Tongue (tissue), 1 donor: ENCODE measurements at regions not wholly inside any gene's neighbourhood (a gene's known extent, or its start where the extent isn't known, plus 50 kb on each side); places are given as distances from the start of the nearest gene placed in this dataset.
A peak's percentile ranks its signal among the peaks of the same experiment; 100 is the strongest.

ENCODE experiments used
- DNase-seq: peaks from one replicate; pipeline ENCODE4 v3.0.0-alpha.2; 2015

GRCh38 chr9:12155401-12156134 lies 537.6 kb upstream of the TYRP1 start:
- DNase-seq, result no peak

- DNase-seq, result no peak
Observed at GRCh38 chr9:12162181-12162815, 530.9 kb upstream of the TYRP1 start.

GRCh38 chr9:12163723-12164458 lies 529.3 kb upstream of the TYRP1 start:
- no peak for DNase-seq

GRCh38 chr9:12166518-12166917 lies 526.7 kb upstream of the TYRP1 start:
- no peak for DNase-seq

GRCh38 chr9:12170456-12170855 lies 522.7 kb upstream of the TYRP1 start:
- DNase-seq, result no peak

- no peak for DNase-seq
Observed at GRCh38 chr9:12178634-12179033, 514.6 kb upstream of the TYRP1 start.

GRCh38 chr9:12182806-12183205 lies 510.4 kb upstream of the TYRP1 start:
- no peak for DNase-seq

GRCh38 chr9:12183321-12183720 lies 509.9 kb upstream of the TYRP1 start:
- no peak for DNase-seq

- DNase-seq, result no peak
Observed at GRCh38 chr9:12185856-12186255, 507.3 kb upstream of the TYRP1 start.

- DNase-seq, result no peak
Observed at GRCh38 chr9:12191630-12192029, 501.6 kb upstream of the TYRP1 start.

GRCh38 chr9:12194731-12195130 lies 498.5 kb upstream of the TYRP1 start:
- DNase-seq, result no peak

GRCh38 chr9:12195456-12195855 lies 497.7 kb upstream of the TYRP1 start:
- DNase-seq, result no peak

- DNase-seq, result no peak
Observed at GRCh38 chr9:12204512-12204911, 488.7 kb upstream of the TYRP1 start.

GRCh38 chr9:12212860-12213259 lies 480.3 kb upstream of the TYRP1 start:
- no peak for DNase-seq

GRCh38 chr9:12221470-12221869 lies 471.7 kb upstream of the TYRP1 start:
- no peak for DNase-seq

GRCh38 chr9:12224449-12224848 lies 468.7 kb upstream of the TYRP1 start:
- DNase-seq, result no peak

GRCh38 chr9:12230708-12231107 lies 462.5 kb upstream of the TYRP1 start:
- DNase-seq, result no peak

GRCh38 chr9:12231832-12232231 lies 461.4 kb upstream of the TYRP1 start:
- no peak for DNase-seq

- DNase-seq, result no peak
Observed at GRCh38 chr9:12232836-12233235, 460.3 kb upstream of the TYRP1 start.

GRCh38 chr9:12253941-12254340 lies 439.2 kb upstream of the TYRP1 start:
- DNase-seq, result no peak

GRCh38 chr9:12266758-12267157 lies 426.4 kb upstream of the TYRP1 start:
- DNase-seq, result no peak

- DNase-seq, result peak; percentile 68
Observed at GRCh38 chr9:12271421-12271891, 421.7 kb upstream of the TYRP1 start.

GRCh38 chr9:12272471-12273120 lies 420.6 kb upstream of the TYRP1 start:
- peak; percentile 72 for DNase-seq
